H4 (cell line): ENCODE measurements at regions not wholly inside any gene's neighbourhood (a gene's known extent, or its start where the extent isn't known, plus 50 kb on each side); places are given as distances from the start of the nearest gene placed in this dataset.
"Not testable (repeated sequence)": the region's sequence is repeated elsewhere in the genome, so short reads cannot be mapped to it uniquely, and the experiment has no call there.

Experiments
- DNase-seq: peaks from one replicate; pipeline ENCODE4 v3.0.0-alpha.2; 2015; ENCODE audit warnings: low spot score

GRCh38 chr2:16055848-16056580 is 115.7 kb downstream of the MYCN start:
- no peak for DNase-seq

DNA sequence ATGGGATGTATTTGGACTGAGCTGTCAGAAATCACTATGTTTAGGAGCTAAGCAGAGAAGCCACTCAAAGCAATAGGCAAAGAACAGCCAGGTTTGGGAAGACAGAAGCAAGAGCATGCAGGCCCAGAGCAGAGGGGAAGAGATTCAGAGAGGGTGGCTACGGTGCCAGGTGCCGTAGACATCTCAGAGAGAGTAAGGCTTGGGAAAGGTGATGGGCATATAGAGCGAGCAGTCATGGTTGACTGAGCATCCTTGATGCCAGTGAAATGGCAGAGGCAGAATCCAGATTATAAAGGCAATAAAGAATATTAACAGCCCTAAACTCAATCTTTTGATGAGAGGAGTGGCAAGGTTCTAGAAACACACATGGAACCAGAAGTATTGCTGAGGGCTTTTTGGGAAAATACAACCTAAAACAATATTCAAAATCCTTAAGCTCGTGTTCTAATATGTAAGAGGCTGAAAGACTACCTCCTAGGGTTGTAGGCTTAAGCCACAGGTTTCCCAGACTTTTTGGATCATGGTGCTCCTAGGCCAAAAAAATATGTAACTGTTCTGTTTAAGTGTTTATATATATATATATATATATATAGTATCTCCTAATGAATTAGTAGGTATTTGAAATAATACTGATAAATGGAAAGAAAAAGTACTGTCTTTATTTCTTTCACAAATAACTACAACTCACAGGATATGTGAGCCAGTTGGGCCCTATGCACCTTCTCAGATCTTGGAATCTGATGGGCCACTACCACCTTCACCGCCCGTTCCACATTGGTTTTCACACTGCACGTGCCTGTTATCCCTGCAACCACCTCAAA is 113.3 kb downstream of the MYCN start:
- DNase-seq, result no peak

GRCh38 chr2:16052571-16053052 is 112.3 kb downstream of the MYCN start:
- DNase-seq, result not testable (repeated sequence)

DNA sequence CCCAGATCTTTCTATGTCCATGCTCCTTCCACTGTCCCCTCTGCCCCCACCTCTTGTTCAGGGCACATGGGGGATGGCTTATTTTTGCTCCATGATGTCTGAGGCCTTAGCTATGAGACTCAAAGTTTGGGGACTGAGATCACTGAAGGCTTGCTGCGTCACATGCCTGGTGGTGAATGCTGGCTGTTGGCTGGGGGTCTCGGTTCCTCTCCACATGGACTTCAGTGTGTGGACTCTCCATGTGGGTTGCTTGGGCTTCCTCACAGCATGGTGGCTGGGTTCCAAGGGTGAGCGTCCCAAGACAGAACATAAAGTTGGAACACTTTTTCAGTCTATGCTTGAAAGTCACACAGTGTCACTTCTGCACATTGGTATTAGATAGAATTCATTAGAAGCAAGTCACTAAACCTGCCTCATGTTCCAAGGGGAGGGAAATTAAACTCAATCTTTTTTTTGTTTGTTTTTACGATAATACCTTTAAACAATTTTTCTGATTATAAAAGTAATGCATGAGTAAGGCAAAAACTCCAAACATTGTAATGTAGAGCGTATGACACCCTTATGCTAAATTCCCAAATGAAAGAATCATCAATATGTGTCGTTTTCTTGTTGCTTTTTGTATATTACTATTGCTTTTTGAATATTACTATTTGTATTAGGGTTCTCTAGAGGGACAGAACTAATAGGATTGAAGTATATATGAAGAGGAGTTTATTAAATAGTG is 111.7 kb downstream of the MYCN start:
- no peak for DNase-seq

DNA sequence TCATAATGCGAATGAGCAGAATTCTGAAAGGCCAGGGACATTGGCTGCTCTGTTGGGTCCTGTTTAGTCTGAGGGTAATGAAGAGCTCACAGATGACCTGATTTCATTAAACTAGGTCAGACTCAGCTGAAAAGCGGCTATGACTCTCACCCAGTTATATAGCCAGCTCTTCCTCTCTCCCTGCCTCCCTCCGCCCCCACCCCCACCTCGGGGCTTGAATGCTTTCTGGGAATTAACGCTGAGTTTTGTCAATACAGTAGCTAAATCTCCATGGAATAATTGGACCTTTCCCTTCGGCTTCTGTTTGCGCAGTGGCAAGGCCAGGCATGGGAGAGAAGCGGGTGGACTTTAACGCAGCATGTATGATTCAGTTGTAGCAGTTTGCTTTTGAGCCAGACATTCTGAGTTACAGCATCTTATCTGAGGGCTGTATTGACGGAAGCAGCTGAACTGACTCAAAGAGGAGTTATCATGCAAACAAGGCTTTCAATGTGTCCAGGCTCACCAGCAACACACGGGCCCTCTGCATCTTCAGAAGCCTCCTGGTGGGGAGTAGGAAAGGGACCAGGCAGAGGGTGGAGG is 110.6 kb downstream of the MYCN start:
- no peak for DNase-seq

- no peak for DNase-seq
These were observed 110.0 kb downstream of the MYCN start for GRCh38 chr2:16050261-16050907.

DNA sequence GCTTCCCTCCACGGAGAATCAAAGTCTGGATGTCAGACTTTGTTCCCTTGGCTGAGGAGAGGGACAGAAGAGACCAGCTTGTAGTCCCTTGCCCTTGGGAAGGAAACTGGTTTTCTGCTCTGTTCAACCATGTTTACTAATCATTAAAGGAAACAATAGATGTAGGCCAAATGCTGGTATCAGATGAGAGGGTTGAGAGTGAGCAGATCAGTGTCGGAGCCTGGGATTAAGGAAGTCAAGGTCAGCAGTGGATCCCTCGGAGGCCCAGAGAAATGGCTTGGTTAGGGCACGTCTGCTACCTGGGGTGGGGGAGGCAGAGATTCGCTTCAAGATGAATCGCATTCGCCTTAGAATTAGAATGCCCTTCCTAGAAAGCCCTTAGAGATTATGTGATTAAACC is 109.1 kb downstream of the MYCN start:
- no peak for DNase-seq

DNA sequence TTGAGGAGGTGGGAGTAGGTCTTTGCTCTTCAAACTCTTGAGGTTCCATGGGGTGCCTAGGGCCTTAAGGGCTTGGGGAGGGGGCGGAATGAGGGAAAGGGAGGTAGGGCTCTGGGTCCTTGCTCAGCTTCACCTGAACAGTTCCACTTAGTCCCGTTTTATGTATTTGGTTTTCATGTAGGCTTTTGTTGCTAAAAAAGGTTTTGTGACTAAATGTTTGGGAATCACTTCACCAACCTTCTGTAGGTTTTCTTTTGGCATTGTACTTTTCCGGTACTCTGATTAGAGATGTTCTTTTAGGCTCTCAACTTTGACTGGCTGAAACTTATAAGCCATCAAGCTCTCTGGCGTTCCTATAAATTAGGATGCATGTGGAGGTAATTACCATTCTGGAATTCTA is 108.1 kb downstream of the MYCN start:
- no peak for DNase-seq

GRCh38 chr2:16047701-16048100 is 107.4 kb downstream of the MYCN start:
- DNase-seq, result no peak

DNA sequence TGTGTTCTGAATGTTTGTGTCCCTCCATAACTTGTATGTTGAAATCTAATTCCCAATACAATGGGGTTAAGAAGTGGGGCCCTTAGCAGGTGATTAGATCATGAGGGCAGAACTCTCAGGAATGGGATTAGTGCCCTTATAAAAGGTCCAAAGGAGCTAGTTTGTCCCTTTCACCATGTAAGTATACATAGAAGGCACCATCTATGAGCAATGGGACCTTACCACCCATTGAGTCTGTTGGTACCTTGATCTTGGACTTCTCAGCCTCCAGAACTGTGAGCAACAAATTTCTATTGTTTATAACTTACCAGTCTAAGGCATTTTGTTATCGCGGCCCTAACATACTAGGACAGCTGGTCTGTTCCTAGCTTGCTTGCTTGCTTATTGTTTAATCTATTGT is 106.3 kb downstream of the MYCN start:
- DNase-seq, result no peak

- no peak for DNase-seq
These were observed 105.5 kb downstream of the MYCN start for GRCh38 chr2:16045653-16046352.

DNA sequence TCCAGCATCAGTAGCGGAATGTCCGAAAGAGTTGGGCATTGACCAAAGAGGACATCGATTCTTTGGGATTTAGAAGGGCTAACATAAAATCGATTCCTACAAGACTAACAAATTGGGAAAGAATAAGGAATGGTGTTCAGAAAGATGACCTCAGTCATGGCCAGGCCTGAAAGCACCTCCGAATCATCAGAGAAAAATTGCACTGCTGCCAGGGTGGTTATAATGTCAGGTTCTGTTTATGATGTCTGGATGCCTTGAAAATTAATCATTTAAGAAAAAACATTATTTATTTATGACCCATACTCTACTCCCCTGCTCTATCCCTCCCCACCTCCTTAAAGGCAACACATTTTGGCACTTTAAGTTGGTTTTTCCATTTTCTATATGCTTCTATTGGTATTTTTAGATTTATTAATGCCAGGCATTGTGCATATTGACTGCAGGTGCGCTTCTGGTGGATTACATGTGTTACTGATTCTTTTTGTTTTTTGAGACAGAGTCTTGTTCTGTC is 104.7 kb downstream of the MYCN start:
- DNase-seq, result no peak

- no peak for DNase-seq
These were observed 103.3 kb downstream of the MYCN start for GRCh38 chr2:16043627-16044026.

GRCh38 chr2:16043192-16043591 is 102.8 kb downstream of the MYCN start:
- DNase-seq, result no peak

GRCh38 chr2:16042201-16042700 is 101.9 kb downstream of the MYCN start:
- no peak for DNase-seq

DNA sequence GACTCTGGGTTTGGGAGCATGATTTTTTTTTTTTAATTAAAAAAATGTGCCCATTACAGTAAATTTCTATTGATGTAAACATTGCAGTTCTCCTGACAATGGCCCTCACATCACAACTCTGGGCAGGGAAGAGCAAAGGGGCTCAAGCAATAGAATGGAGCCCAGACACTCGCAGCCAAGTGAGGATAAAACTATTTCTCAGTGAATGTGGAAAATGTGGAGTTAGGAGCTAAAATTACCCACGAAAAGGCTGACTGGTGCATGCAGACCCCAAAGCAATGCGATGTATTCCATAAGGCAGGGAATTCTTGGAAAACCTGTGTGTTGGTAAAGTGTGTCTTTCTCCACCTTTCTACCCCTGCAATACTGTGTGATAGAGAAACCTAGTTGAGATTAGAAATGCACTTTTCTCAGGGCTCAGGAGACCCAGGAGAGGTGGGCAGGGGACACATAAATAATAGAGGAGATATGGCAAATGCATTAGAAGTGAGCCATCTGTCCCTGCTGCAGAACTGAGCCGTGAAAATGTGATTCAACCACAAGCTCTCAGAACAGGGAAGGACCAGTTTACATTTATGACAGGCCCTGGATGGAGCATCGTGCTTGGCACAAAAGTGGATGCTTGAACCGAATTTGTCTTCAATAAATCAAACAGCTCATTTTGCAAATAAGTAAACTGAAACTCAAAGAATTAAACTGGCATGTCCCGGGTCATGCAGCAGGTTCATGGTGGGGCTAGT is 100.1 kb downstream of the MYCN start:
- no peak for DNase-seq

DNA sequence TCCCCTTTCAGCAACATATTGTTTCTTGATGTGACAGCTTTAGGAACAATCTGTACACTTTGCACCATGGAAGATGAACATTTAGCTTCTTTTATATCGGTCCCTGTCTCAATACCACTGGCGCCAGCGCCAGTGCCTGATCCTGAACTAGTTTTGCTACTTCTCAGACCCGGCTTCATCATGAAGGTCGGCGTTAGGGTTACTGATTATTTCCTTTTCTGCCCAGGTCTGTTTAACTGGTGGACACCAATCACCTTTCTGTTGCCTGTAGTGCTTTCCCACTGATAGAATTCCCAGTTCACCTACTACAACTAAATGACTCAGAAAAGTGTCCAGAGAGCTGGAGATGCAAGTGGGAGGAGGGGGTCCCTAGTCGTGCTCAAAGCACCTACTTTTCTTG is 99.5 kb downstream of the MYCN start:
- no peak for DNase-seq

DNA sequence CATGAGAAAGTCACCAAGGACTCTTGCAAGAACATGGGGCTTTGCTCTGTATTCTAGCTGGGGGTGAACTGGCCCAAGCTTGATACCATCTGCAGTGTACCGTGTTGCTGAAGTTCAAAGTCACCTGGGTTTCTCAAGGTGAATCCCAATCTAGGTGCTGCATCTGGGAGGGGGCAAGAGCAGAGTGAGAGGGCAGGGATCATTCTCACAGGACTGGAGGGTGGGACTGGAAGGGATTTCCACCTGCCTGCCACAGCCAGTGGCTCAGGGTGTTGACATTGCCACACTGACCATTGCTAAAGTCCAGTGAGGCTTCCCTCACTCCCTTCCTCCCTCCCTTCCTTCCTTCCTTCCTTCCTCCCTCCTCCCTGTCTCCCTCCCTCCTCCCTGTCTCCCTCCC is 98.7 kb downstream of the MYCN start:
- DNase-seq, result no peak

DNA sequence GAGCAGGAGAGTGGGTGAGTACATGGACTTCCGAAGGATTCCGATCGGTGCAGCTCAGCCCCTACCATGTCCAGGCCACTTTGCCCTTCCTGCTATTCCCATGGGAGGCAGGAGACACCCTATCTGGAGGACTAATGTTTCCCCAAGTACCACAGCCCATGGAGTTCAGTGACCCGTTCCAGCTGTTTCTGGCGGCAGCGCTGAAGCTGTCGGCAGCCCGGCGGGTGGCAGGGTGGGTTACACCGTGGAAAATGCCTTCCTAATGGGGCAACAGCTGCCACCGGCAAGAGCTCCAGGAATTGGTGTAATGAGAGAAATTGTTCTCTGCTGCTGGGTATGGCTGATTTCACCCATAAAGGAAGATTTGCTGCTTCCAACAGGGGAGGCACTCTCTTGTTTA is 98.3 kb downstream of the MYCN start:
- no peak for DNase-seq
